HG02870 (cell line): ENCODE measurements at regions not wholly inside any gene's neighbourhood (a gene's known extent, or its start where the extent isn't known, plus 50 kb on each side); places are given as distances from the start of the nearest gene placed in this dataset.
"Not testable (repeated sequence)": the region's sequence is repeated elsewhere in the genome, so short reads cannot be mapped to it uniquely, and the experiment has no call there.

Experiments
- ATAC-seq: cut with Tn5 transposase; IDR thresholded peaks from one replicate; pipeline ENCODE4 v1.9.1; 2021; ENCODE audit warnings: mild to moderate bottlenecking, moderate library complexity; ENCODE audit not compliant: unreplicated experiment

DNA sequence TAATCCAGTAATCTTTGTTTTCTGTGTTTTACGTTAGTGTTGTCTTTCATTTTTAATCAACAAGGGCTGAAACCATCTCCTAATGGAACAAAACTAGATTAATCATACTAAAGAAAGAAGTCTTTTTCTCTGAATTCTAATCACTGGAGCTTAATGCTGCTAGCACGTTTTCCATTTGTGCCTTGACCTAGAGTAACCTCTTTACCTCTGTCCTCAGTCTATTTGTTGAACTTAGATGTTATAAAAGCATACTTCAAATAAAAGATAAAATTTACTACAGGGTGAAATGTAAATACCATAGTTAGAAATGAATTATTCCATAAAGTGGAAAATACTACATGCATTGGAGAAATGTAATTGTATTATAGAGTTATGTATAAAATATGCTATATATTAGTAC lies 207.1 kb downstream of the NKX6-1 start:
- no peak for ATAC-seq

GRCh38 chr4:84286048-84286447 lies 213.0 kb downstream of the NKX6-1 start:
- no peak for ATAC-seq

- ATAC-seq: no peak
Observed at GRCh38 chr4:84279678-84280077, 219.4 kb downstream of the NKX6-1 start.

GRCh38 chr4:84277923-84278322 lies 221.2 kb downstream of the NKX6-1 start:
- ATAC-seq: no peak

DNA sequence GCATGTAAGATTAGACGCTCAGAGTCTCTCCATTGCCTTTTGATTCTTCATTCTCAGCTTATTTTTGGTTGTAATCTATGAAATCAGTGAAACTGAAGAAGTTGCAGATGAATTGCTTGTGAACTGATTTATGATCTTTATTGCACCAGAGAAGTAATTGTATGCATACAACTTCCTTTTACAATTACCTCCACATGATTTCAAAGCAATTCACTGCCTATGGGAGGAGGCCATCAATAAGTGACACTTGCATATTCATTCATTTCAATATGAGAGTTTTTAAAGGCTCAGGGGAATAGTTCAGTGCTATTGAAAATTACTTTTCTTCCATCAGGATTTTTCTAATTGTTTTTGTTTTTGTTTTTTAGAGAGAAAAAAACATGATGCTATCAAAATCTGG lies 222.3 kb downstream of the NKX6-1 start:
- no peak for ATAC-seq

DNA sequence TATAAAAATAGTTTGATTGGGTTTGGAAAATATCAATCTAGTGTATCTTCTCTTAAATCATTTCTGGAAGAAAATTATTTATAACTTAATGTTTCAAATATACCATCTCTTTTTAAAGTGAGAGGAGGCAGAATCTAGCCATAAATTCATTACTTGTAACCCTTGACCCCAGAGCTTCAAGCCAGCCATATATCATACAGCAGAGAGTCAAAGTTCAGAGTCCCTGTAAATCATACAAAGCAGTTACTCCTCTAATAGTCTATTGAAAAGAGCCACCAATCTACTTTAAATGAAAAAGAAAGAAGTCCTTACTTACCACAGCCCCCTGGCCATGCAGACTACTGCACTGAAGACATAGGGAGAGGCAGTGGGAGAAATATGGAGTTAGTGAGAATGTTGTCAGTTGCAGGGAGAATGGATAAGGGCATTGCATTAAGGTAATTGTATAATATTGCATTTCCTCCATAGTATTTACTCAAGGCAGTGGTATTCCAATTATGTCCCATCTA lies 229.5 kb downstream of the NKX6-1 start:
- no peak for ATAC-seq

DNA sequence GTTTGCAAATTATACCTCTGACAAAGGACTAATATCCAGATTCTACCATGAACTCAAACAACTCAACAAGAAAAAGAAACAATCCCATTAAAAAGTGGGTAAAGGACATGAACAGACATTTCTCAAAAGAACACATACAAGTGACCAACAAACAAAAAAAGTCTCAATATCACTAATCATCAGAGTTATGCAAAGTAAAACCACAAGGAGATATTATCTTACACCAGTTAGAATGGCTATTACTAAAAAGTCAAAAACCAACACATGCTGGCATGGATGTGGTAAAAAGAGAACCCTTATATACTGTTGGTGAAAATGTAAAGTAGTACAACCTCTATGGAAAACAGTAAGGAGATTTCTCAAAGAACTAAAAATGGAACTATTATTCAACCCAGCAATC lies 234.4 kb downstream of the NKX6-1 start:
- ATAC-seq: no peak

DNA sequence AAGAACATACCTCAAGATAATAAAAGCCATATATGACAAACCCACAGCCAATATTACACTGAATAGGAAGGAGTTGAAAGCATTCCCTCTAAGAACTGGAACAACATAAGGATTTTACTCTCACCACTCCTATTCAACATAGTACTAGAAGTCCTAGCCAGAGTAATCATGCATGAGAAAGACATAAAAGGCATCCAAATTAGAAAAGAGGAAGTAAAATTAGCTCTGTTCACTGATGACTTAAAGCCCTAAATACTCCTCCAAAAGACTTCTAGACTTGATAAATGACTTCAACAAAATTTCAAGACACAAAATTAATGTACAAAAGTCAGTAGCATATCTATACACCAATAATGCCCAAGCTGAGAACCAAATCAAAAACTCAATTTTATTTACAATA lies 235.7 kb downstream of the NKX6-1 start:
- ATAC-seq: no peak

GRCh38 chr4:84260495-84260894 lies 238.6 kb downstream of the NKX6-1 start:
- no peak for ATAC-seq

GRCh38 chr4:84258905-84259830 lies 239.9 kb downstream of the NKX6-1 start:
- peak; percentile 78 for ATAC-seq

GRCh38 chr4:84254537-84254936 lies 244.6 kb downstream of the NKX6-1 start:
- ATAC-seq: no peak

DNA sequence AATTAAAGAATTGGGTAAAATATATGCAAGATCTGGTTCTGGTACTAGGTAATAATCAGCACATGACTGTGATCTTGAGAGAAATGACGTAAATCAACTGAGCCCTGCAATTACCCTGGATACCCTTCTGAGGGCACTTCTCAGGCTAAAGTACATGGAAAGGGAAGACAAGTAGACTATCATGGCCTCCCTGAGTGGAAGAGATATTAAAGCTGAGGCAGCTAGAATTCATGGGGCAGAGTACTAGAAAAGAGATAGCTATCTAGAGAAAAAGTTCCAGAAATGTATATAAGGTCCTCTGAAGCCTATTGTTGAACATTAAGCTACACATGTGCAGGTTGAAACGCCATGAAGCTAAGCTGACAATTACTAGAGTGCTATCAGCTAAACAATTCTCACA lies 249.6 kb downstream of the NKX6-1 start:
- no peak for ATAC-seq

DNA sequence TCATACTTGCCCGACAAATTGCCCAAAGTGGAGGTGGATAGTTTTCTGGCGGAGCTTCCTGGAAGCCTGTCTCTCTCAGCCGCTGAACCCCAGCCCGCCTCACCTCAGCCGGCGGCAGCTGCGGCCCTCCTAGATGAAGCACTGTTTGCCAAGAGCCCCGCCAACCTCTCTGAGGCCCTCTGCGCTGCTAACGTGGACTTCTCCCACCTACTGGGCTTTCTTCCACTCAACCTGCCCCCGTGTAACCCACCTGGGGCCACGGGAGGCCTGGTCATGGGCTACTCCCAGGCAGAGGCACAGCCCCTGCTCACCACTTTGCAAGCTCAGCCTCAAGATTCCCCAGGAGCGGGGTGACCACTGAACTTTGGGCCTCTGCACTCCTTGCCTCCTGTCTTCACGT lies 254.1 kb downstream of the NKX6-1 start:
- ATAC-seq: not testable (repeated sequence)

- not testable (repeated sequence) for ATAC-seq
Observed at GRCh38 chr4:84244346-84244801, 254.7 kb downstream of the NKX6-1 start.

GRCh38 chr4:84243685-84244084 lies 255.4 kb downstream of the NKX6-1 start:
- ATAC-seq: no peak

DNA sequence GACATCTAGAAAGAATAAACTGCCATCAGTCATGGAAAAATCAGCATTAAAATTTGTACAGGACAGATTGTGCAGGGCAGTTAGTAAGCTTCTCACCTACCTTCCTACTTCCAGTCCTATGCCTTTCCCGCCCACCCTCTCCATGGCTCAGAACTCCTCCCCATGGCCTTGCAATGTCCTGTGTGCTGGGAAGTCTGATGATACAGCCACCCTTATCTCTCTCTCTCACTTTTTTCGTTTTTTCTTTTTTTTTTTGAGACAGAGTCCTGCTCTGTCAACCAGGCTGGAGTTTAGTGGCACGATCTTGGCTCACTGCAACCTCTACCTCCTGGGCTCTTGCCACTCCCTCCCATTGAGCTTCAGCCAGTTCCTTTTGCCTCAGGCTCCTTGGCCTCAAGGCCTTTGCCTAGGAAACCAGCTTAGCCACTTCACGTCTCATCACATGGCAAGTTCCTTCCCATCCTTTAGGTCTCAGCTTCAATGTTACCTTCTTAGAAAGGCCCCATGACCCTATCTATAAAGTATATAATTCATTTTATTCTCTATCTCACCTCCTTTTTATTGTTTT lies 259.7 kb downstream of the NKX6-1 start:
- no peak for ATAC-seq

- ATAC-seq: no peak
Observed at GRCh38 chr4:84238247-84239090, 260.6 kb downstream of the NKX6-1 start.

GRCh38 chr4:84237008-84237407 lies 262.1 kb downstream of the NKX6-1 start:
- ATAC-seq: no peak

DNA sequence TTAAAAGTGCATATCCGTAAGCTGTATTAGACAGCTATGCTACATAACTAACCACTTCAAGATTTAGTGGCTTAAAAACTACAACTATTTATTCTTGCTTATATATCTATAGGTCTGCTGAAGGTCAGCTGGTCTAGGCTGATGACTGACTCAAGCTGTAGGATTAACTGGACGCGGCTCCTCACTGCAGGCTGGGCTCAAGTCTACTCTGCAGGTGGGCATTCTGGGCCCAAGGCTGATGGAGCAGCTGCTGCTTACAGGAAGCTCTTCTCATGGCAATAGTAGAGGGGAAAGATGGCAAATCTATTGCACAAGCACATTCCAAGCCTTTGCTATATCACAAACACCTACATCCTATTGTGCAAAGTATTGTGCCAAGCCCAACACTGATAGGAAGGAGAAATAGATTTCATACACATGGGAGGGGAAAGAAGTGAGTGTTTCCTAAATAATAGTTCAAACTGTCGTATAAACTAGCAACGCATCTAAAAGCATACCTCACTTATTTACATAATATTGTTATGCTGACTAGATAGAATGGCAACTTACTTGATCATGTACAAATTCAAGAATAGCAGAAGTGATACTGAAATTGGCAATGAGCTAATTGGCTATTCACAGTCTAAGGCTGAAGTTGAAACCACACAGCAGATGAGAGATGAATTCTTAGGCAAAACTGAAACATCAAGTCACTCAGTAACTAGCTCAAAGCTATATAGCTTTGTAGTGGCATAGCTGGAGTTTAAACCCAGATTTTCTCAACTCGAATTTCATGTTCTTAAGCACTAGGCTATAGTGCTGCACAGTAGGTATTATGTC lies 263.8 kb downstream of the NKX6-1 start:
- ATAC-seq: peak; percentile 98
